HG03103 (cell line): ENCODE measurements at regions not wholly inside any gene's neighbourhood (a gene's known extent, or its start where the extent isn't known, plus 50 kb on each side); places are given as distances from the start of the nearest gene placed in this dataset.
"Not testable (repeated sequence)": the region's sequence is repeated elsewhere in the genome, so short reads cannot be mapped to it uniquely, and the experiment has no call there.

ENCODE experiments used
- ATAC-seq: cut with Tn5 transposase; IDR thresholded peaks from one replicate; pipeline ENCODE4 v1.9.1; 2021; ENCODE audit warnings: low read depth; ENCODE audit not compliant: unreplicated experiment

DNA sequence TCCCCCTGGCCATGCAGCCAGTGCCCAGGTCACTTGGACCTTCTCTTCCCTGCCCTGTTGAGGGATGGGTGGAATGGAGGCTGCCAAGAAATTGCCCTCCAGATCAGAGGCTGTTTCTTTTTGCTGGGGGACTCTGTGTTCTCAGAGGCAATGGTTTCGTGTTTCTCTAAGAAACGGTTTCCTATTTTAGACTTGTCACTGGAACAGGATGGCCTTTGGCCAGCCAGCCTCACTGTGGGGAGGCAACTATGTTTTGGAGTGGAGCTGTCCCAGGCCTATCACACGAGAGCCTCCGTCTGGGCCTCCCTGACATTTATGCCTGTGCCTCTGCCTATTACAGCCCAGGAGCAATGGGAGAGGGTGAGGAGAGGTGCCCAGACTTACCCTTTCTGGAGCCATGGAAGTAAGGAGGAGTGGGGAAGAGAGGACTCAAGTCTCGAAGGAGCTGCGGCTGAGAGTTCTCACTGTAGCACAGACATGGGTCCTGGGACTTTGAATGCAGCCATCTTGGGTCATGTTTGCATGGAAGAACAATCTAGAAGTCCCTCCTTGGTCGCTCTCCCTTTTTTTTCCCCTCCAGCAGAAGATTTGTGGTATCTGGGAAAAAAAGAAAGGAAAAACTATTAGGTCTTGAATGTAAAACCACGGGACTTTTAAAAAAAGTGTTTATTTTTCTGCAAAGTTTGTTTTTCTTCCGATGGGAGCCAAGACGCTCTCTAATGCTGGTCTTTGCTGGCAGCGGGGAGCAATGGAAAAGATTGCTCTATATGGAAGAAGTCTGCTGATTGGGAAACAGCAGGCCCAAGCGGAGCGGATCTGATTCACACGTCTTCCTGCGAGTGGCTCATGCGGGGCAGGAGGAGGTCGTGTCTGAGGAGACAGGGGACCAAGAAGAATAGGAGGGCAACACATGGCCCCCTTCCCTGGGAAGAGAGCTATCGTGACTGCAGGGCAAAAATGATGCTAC, 219.2 kb downstream of the FOXD2 start:
- no peak for ATAC-seq

DNA sequence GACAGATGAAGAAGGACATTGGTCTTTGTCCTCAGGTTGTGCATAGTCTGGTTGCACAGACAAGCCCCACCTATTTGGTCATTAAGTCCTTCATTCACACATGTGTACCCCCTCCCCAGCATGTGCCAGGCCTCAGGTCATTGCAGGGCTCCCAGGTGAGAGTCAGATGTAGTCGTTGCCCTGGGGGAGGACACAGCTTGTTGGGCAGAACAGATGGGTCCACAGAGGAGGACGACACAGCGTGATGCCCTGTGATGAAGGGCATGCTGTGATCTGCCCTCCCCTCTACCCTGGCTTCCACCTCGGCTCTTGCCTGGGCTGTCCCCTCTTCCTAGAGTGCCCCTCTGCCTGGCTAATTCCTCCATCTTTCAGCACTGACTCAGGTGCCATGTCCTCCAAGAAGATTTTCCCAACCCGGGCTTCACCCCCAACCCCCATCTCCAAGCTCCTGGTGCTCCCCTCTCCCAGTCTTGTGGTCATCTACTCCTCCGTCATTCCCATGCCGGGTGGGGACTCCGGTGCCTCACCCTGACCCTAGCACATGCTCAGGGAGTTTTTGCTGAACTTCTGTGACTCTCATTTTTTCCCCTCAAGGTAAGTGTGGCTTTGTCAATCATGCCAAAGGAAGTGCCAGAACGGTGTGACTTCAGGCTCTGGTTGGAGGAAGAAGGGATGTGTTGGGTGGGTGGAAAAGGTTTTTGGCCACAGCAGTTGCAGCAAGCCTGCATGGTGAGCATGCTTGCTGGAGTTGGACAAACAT, 220.5 kb downstream of the FOXD2 start:
- no peak for ATAC-seq

DNA sequence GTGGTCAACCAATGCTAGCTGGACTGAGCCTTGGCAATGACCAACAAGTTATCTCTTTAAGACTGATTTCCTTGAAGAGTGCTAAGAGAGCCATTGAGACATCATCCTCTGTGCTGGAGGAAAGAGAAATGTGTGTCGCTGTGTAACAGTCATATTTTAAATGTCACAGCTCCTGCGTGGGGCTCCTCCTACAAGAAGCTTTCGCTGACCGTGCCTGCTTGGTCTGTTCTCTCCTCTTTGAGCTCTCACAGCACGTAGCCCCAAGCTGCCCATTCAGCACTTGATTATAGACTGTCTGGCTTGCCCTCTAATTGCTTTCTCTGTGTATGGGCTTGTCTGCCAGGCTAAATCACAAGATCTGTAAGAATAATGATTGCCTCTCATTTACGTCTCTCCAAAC, 221.3 kb downstream of the FOXD2 start:
- no peak for ATAC-seq

DNA sequence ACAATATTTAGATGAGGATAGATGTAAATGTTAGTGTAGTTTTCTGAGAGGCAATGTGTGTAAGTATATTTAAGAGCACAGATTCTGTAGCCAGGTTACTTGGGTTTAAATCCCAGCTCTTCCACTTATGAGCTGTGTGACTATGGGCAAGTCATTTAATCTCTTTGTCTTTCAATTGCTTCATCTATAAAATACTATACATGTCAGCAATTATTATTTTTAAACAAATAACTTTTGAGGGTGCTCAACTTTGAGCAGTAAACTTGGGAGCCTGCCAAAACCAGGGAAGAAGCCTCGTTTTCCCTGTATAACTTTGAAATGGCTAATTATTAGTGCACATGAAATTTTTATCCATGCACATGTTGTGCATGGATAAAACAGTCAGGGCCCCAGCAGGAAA, 222.8 kb downstream of the FOXD2 start:
- no peak for ATAC-seq

DNA sequence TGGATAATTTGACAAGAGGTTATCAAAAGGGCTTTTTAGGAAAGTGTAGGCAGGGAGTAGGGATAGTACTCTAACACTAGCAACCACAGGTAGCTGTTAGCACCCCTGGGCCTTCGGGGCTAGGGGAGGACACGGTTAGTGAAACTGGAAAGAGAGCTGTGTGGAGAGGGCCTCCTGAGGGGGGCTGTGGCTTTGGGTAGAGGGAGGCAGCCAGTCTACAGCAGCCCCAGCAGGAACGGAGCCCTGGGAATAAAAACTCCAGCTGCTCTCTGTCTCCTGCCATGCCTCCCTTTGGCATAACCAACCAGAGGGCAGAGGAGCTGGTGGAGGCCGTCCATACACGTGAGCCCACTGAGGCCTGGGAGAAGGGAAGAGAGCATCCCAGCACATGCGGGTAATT, 223.2 kb downstream of the FOXD2 start:
- no peak for ATAC-seq

DNA sequence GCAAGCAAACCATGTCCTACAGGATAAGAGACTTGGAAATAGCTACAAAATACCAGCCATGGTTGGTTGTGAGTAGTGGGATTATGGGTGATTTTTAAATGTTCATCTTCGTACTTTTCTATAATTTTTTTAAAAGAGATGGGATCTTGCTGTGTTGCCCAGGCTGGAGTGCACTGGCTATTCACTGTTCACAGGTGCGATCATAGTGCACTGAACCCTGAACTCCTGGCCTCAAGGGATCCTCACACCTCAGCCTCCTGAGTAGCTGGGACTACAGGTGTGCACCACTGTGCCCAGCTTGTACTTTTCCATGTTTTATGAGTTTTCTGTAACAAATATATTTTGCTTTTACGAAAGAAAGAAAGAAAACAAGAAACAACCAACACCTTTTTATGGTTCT, 224.2 kb downstream of the FOXD2 start:
- ATAC-seq = no peak

DNA sequence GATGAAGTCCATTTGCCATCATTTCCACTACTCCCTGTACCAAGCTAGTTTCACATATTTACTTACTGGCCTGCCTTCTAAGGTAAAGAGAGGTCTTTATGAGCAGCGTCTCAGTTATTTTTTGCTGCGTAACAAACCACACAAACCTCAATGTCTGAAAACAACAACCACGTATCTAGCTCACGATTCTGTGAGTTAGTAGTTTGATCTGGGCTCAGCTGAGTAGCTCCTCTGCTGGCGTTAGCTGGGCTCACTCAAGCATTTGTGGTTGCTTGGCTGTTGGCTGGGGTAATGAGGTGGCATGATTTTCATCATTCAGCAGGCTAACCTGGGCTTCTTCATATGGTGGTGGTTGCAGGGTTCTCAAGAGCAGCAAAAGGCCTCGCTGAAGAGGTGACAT, 225.4 kb downstream of the FOXD2 start:
- ATAC-seq = no peak

DNA sequence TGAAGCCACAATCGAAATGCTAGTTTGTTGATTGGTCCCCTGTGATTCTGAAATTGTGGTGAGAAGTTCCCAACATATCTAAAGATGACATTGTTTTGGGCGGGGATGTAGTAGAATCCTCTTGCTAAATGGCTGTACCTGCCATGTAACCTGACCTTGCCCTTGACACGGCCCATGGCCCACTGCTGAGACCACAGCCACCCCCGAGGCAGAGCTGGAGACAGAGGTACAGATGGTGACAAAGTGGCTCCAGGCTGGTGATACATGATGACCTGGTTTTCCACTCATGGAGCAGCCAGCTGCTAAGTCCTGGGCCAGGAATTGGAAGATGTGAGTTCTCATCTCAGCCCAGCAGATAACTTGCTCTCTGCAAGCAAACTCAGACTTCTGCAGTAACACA, 226.5 kb downstream of the FOXD2 start:
- ATAC-seq = no peak

DNA sequence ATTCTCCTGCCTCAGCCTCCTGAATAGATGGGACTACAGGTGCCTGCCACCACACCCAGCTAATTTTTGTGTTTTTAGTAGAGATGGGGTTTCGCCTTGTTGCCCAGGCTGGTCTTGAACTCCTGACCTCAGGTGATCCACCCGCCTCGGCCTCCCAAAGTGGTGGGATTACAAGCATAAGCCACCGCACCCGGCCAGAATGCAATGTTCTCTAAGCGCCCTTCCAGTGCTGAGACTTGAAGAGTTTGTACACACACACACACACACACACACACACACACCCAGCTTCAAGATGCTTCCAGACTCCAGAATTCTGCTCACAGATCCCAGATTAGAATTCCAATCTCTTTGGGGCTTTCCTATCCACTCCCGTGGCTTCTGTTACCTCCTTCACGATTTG, 227.1 kb downstream of the FOXD2 start:
- ATAC-seq = not testable (repeated sequence)

DNA sequence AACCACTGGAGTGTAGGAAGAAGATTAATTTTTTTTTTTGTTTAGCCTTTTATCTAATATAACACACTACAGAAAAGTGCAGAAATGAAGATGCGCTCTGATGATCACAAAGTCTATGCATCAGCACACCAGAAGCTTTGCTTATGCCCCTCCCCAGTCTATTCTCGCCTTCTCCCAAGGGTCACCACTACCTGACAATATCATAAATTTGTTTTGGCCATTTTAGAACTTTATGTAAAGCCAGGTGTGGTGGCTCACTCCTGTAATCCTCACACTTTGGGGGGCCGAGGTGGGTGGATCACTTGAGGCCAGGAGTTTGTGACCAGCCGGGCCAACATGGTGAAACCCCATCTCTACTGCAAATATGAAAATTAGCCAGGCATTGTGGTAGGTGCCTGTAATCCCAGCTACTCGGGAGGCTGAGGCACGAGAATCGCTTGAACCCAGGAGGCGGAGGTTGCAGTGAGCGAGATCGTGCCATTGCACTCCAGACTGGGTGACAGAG, 231.3 kb downstream of the FOXD2 start:
- no peak for ATAC-seq

DNA sequence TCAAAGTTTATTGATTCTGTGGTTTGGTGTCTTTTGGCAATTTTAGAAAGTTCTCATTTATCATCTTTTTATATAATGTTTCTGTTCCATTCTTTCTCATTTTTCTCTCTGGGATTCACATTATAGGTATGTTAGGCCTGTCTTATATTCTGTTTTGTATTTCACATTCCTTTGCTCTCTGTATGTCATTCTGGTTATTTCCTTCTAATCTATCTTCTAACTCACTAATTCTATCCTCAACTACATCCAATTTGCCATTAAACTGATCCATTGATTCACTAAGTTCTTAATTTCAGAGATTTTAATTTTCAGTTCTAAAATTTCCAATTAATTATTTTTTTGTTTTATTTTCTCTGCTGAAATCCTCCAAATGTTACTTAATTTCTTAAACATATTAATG, 234.8 kb downstream of the FOXD2 start:
- no peak for ATAC-seq

DNA sequence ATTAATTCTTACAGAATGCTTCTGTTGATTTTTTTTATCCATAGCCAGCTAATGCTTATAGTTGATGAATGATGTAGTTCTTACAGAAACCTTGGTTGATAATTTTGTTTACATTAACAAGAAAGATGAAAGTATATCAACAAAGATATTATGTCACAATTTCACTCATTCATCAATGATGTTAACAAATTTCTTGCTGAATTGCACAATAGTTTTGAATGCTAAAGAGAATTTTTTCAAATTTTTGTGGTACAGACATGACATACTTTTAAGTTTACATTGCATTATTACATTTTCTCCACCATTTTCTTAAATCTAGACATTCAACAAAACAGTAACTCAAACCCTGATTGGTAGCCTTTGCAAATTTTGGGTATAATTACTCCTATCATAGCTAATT, 236.3 kb downstream of the FOXD2 start:
- no peak for ATAC-seq

DNA sequence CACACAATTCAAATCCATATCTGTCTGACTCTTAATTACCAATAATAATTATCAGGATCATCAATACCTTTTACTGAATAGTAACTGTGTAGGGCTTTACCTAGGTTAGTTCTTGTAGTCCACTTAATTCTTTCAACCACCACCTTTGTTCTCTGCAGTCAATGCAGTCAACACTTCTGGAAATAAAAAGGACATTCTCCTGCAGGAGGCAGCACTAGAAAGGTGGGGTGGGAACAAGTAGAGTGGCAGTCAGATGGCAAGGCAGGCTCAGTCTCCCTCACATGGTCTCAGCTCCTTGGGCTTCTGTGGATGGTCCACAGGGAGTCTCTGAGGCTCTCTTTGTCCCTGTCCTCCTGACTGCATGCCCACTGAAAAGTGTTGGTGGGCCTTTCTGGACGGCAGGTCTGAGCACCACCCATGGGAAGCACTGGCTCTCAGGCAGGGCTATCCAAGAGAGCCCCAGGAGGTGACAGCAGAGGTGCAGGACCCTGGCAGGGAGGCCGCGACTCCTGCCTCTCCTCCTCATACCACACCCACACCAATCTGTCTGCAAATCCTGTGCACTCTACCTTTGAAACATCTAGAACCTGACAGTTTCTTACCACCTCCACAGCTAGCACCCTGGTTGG, 237.3 kb downstream of the FOXD2 start:
- ATAC-seq = no peak

DNA sequence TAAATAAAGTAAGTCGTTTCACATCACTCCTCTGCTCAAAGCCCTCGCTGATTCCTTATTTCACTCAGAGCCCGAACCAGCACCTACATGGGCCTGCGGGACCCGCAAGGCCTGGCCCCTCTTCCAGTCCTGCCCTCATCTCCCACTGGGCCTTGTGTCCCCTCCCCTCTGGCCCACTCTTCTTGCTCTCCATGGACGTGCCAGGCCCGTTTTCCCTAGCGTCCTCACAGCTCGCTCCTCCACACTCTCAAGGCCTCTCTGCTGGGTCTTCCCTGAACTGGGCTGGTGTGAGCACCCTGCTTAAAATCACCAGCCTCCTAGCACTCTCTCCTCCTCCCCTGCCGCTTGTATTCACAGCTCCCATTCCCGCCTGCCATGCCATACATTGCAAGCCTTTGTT, 237.9 kb downstream of the FOXD2 start:
- ATAC-seq = no peak

DNA sequence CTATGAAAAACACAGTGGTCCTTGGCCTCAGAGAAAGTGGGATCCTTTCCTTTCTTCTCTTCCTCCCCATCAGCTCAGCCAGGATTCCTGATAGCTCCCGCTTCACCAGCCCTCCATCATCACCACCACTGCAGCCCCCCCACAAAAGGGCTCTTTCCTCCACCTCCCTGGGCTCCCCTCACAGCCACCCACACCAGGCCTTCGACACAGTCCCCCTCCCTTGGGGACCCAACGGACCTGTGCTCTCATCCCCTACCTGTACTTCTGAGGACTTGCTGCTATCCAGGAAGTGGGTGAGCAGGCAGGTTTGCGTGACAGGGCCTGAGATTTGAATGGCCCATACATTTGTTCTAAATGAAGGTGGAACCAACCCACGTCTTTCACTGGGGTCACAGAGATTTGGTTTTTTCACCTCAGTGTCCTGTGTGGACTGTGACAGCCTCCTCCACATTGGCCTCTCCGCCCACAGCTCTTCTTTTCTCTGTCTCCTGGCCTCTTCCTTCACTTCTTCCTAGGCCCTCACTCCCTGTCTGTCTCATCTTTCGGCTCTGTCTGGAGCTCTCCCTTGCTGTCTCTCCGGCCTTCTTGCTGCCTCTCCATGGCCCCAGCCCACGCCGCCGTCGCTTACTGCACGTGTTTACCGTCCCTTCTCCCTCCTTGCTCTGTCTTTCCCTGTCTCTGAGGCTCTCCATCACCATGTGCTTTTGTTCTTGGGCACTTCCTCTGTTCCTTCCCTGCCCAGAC, 238.6 kb downstream of the FOXD2 start:
- no peak for ATAC-seq

DNA sequence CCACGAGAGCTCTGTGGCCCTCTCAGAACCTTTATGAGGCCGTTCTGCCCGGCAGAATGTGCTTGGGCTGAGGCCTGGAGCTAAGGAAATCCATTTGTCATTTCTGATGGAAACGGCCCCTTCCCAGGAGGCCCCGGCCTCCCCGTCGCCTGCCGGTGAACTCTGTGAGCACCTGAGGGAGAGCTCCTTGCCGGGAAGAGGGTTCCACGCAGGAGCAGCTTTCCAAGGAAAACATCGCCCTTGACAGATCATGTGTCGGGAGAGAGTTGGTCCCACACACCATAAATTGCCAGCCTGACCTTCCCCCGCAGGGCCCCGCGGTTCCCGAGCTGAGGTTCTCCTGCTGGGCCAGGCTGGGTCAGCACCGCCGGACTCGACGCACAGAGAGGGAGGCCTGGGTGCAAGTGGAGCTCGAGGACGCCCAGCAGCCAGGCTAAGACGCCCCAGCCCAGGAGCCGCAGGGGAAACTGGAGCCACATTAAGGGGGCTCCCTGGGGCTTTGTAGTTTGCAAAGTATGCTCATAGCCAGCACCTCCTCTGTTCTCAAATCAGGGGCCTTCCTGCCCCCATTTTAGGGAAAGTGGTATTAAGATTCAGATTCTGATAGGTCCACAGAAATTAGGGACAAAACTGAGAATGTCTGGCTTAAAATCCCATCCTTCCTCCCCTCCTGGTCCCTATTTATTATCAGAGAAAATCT, 239.5 kb downstream of the FOXD2 start:
- ATAC-seq = no peak

DNA sequence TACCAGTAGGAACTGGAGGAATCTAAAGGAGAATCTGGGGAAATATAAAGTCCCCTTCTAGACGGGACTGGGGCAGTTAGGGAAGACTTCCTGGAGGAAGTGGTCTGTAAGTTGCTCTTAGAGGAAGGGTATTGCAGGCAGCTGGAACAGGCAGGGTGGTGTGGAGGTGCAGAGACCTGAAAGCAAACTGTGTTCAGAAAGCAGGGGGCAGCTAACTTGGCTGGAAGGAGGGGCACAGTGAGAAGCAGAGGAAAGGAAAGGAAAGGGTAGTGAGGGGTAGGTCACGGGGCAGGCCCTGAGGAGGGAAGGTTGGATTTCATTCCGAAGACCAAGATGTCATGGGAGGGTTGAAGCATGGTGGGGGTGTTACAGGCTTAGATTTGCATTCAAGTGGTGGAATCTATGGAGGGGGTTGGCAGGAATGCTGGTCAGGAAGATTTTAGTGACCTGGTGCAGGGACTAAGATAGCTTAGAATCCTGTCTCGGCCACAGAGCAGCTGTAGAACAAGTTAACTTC, 240.7 kb downstream of the FOXD2 start:
- no peak for ATAC-seq

DNA sequence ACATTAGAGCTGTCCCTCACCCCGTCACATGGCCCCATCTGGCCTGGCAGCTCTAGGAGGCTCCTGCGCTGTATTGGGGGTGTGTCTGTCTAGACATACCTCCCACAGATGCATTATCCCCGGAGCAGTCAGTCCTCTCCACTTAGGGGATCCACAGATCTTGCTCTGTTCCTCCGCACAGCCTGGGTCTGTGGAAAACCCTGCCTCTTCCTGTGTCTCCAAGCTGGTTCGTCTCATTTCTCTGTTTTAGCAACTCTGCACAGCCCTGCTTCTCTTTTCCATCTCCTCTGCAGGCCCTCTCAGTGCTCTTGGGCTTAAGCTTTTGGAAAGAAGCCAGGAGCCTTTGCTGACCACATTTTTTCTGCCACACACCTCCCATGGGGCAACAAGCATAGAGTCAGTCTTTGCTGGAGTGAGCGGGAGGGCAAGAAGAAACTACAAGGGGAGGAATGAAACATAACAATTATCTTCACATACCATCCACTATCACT, 241.5 kb downstream of the FOXD2 start:
- no peak for ATAC-seq

DNA sequence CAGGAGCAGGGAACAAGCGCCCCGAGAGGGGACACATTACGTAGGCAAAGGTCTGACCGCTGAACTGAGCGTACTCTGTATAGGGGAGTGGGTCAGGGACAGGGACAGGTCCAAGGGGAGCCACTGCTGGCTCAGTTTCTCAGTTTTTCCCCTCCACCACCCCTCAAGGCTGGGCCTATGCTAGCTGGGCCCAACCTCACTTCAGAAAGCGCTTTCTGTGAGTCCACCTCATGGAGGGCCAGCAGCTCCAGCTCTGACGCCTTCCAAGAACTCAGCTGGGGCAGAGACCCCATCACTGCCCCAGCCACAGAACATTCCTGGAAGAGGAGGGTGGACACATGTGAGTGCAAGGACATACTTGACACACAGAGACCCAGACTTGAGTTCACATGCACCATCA, 242.0 kb downstream of the FOXD2 start:
- ATAC-seq = no peak
